HAP-1 (cell line): ENCODE measurements at regions not wholly inside any gene's neighbourhood (a gene's known extent, or its start where the extent isn't known, plus 50 kb on each side); places are given as distances from the start of the nearest gene placed in this dataset.

ENCODE experiments used
- DNase-seq, 2 experiments: peaks; one replicate each; pipeline ENCODE4 v3.0.0-alpha.2; 2016 to 2020; ENCODE audit warnings: low spot score in 2 of 2
- H3K27me3 ChIP-seq: fragments of 250-450 bp; sonication (Bioruptor Pico); 2 replicates; pipeline ENCODE4 v1.5.1; 2020; ENCODE audit warnings: low read depth, mild to moderate bottlenecking, moderate library complexity
- H3K36me3 ChIP-seq: fragments of 250-450 bp; sonication (Bioruptor Pico); replicated peaks from 2 replicates; pipeline ENCODE4 v1.5.1; 2020; ENCODE audit warnings: mild to moderate bottlenecking
- H3K4me1 ChIP-seq: fragments of 250-450 bp; sonication (Bioruptor Pico); 2 replicates; pipeline ENCODE4 v1.5.1; 2020; ENCODE audit warnings: mild to moderate bottlenecking
- H3K4me3 ChIP-seq: fragments of 250-450 bp; sonication (Bioruptor Pico); 2 replicates; pipeline ENCODE4 v1.5.1; 2020; ENCODE audit warnings: mild to moderate bottlenecking, moderate library complexity
- H3K9me3 ChIP-seq: fragments of 250-450 bp; sonication (Bioruptor Pico); 2 replicates; pipeline ENCODE4 v1.5.1; 2020; ENCODE audit warnings: mild to moderate bottlenecking, moderate library complexity
- in situ Hi-C: fragments of 300-500 bp; cut with MboI; formaldehyde crosslinking; loops from 3 replicates; pipeline ENCODE4 v1.14.3; 2020; ENCODE audit warnings: low sequenced_read_pairs, inconsistent platforms, mixed read lengths

DNA sequence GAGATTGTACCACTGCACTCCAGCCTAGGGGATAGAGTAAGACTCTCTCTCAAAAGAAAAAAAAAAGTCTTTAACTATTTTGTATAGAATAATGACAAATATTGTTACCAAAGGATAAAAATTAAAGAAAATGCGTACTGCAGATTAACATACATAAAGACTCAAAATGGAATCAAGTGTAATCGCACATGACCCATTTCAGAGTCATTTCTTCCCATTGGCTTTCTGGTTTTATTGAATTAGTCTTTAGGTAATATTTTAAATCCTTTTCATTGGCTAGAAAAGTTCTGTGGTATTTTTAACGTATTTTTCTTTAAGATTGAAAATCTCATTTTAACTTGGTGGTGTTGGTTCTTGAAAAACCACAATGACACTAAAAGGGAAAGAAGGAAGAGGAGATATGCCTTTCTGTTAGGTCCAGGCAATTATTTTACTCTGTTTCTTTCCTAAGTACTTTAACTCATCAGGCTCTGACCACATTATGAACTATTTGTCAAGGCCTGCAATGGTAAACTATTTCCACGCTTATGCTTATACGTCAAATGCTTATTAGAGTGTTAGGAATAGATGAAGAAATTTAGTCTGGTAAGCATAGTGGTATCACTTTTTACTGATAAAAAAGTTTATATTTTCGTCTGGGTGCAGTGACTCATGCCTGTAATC is 52.3 kb downstream of the PLEKHG1 start:
- no peaks in the 10 kb centered on the region for H3K27me3 ChIP-seq
- no peaks in the 10 kb centered on the region for H3K9me3 ChIP-seq
- peaks cover 34% of the 10 kb centered on the region for H3K4me1 ChIP-seq
- no peak for DNase-seq
- H3K36me3 ChIP-seq = 0 out of 2 replicates have a peak, but pooled peaks cover 3% of the 10 kb centered on the region
- H3K4me3 ChIP-seq = no peak overlapping the region
- in situ Hi-C loops = no loop called here

DNA sequence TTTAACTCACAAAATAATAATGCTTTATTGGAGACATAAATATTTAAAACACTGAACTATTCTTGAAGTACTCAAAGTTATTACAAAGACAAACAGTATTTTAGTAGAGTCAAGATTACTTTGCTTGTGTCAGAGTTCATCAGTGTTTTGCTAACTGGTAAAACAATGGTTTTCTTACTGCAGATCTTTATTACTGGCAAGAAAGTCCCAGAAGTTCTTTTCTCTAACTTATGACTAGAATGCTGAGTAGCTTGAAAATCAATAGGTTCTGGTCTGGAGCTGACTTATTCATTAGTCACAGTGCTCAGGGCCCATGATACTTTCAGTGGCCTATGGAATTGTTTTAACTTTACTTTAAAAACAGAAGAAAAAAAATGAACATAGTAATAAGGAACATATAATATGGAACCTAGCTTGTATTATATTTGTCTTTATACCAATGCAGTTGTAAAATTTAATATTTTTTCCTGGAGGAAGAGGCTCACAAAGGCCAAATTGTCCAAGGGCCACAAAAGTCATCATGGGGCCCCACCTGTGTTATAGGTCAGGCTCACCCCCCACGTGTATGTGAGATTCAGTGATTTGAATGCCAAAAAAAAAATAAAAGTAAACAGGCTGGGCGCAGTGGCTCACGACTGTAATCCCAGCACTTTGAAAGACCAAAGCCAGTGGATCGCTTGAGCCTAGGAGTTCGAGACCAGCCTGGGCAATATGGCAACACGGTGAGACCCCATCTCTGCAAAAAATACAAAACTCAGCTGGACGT is 53.3 kb downstream of the PLEKHG1 start:
- no peaks in the 10 kb centered on the region for H3K27me3 ChIP-seq
- in situ Hi-C loops = no loop called here
- H3K4me1 ChIP-seq = peaks cover 29% of the 10 kb centered on the region
- no peak for DNase-seq
- no peaks in the 10 kb centered on the region for H3K9me3 ChIP-seq
- no peak overlapping the region for H3K4me3 ChIP-seq
- H3K36me3 ChIP-seq = 0 out of 2 replicates have a peak, but pooled peaks cover 3% of the 10 kb centered on the region

DNA sequence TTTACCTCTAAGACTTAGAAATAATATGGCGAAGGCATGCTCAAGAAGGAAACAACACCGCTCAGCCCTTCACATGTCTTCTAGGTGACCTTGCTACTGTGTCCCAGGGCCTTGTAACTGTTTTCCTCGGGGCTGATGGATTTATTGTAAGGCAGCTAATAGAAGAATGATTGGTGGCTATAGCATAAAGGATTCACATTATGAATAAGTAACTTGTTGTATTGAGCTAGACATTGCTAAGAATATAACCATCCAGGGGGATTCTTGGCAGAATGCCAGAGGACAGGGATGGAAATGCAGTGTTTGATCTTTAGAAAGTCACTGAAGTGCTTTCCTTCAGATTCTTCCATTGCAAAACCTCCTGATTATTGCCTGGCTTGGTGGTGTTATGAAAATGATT is 54.9 kb downstream of the PLEKHG1 start:
- Histone ChIP-seq H3K4me1 (peaks cover 30% of the 10 kb centered on the region), H3K4me3 (no peak overlapping the region), H3K36me3 (0 out of 2 replicates have a peak, but pooled peaks cover 3% of the 10 kb centered on the region), H3K27me3 (no peaks in the 10 kb centered on the region), H3K9me3 (no peaks in the 10 kb centered on the region)
- in situ Hi-C loops = no loop called here
- peak in 1 of 2 experiments; percentile 55 for DNase-seq

DNA sequence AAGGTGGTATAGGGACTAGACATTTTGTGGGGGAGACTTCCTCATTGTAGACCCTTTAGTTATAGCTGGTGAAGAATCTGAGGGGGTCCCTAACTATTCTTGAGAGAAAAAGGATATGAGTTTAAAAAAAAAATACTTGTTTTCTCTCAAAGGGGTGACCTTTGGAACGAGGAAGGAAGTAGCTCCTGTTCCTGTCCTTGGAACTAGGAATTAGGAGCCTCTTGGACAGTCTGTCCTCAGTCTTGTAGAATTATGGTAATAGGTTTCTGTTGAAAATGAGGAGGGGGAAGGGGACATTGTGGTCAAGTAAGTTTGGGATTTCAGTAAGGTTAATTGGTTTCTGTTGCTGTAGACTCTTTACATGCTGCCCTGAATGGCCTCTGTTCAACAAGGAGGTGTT is 56.5 kb downstream of the PLEKHG1 start:
- 0 out of 2 replicates have a peak, but pooled peaks cover 3% of the 10 kb centered on the region for H3K36me3 ChIP-seq
- no peak overlapping the region for H3K4me3 ChIP-seq
- in situ Hi-C loops = no loop called here
- no peak for DNase-seq
- H3K27me3 ChIP-seq = no peaks in the 10 kb centered on the region
- no peaks in the 10 kb centered on the region for H3K9me3 ChIP-seq
- peaks cover 24% of the 10 kb centered on the region for H3K4me1 ChIP-seq

DNA sequence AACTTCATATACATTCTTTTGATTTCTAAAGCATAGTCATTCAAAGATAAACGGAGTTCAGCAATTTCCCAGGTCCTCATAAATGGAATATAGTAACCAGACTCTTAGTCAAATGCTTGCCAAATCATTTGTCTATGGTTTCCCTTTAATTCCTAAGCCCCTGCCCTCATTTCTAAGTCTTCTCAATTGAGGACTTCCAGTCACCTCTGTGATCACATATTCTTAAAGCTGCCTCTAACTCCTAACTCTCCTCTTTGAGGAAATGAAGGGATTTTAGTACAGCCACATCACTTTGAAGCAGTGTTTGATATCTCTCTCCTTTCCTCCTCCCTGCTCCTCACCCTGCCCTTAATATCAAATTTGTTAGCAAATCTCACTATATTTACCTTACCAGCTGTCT is 58.7 kb downstream of the PLEKHG1 start:
- no peaks in the 10 kb centered on the region for H3K9me3 ChIP-seq
- peaks cover 16% of the 10 kb centered on the region for H3K4me1 ChIP-seq
- no peaks in the 10 kb centered on the region for H3K27me3 ChIP-seq
- no peak overlapping the region for H3K4me3 ChIP-seq
- in situ Hi-C loops = no loop called here
- H3K36me3 ChIP-seq = 0 out of 2 replicates have a peak, but pooled peaks cover 3% of the 10 kb centered on the region
- no peak for DNase-seq

DNA sequence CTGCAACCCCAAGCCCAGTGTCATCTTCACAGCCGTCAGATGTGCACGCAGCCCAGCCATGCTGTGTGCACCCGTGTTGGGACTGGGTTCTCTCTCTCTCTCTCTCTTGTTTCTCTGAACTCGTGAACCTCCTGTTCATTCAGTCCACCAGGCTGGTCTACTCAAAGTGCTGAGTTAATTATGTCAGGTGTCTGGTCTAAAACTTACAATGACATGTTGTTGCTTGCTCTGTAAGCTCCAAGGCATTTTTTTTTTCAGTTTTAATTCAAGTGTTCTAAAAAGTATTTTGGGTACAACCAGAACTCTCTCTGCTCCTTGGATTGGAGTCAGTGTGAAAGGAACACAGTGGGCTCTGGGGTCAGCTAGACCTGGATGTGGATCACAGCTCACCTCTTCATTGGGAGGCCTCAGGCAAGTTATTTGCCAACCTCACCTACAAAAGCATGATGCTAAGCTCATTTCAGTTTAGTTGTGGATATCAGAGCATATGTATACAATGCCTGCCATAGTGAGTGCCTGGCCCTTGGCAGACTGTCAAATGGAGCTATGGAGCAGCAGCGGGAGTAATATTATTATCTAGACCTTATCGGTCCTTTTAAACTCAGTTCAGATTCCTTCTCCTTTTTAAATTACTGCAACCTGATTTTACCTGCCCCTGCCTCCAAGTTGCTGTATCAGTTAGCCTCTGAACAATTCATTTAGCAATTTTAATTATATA is 59.5 kb downstream of the PLEKHG1 start:
- Histone ChIP-seq H3K27me3 (no peaks in the 10 kb centered on the region), H3K4me1 (peaks cover 16% of the 10 kb centered on the region), H3K4me3 (no peak overlapping the region), H3K9me3 (no peaks in the 10 kb centered on the region), H3K36me3 (no peaks in the 10 kb centered on the region)
- no peak for DNase-seq
- in situ Hi-C loops = no loop called here

DNA sequence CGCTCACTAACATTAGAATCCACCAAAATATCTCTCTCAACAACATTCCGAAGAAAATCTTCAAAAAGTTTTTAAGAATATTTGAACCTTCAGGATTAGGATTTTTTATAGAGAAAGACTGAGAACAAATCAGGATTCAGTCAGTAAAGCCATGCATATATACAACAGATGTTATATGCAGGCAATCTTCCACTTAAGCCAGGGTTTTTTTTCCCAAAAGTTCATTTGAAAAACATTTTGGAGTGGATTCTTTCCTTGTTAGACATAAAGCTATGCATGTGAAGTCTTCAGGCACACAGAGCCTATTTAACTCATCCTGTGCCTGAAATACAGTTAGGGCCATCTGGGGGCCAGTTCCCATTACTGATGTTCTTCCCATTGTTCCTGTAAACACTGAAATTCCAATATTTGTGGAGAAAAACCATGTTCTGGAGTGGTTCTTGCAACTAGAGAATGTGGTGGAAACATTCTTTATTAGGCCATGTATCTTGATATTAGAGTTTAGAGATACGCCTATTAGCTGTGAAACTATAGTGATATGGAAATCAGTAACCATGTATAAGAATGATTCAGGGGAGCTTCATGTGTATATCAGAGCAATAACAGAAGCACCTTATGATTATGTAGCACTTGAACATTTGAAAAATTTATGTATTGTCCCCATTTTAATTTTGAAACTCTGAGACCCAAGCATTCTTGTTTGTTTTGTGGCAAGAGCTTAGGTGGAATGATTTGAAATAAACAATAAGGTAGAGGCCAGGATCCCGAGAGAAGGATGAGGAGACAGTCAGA is 61.7 kb downstream of the PLEKHG1 start:
- Histone ChIP-seq H3K27me3 (no peaks in the 10 kb centered on the region), H3K4me3 (no peak overlapping the region), H3K9me3 (no peaks in the 10 kb centered on the region), H3K4me1 (peaks cover 9% of the 10 kb centered on the region), H3K36me3 (no peaks in the 10 kb centered on the region)
- in situ Hi-C loops = no loop called here
- no peak for DNase-seq

DNA sequence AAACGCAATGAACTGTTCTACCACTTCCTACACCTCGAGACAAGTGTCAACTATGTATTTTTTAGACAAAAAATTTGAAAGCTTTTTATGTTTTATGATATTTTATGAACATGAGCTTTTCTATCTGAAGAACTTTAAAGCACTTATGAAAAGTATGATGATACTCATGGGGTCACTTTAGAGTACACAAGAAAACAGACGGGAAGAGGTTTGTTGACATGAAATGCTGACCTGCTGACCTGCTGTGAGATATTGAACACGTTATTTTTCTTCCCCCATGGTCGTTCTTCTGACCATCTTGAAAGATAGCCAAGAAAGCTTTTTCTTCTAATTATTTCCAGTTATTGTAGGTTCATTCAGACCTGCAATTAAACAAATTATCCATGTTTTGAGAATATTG is 63.1 kb downstream of the PLEKHG1 start:
- H3K36me3 ChIP-seq = no peaks in the 10 kb centered on the region
- H3K4me3 ChIP-seq = no peak overlapping the region
- H3K27me3 ChIP-seq = no peaks in the 10 kb centered on the region
- DNase-seq = no peak
- peaks cover 18% of the 10 kb centered on the region for H3K4me1 ChIP-seq
- H3K9me3 ChIP-seq = no peaks in the 10 kb centered on the region
- in situ Hi-C loops = no loop called here

DNA sequence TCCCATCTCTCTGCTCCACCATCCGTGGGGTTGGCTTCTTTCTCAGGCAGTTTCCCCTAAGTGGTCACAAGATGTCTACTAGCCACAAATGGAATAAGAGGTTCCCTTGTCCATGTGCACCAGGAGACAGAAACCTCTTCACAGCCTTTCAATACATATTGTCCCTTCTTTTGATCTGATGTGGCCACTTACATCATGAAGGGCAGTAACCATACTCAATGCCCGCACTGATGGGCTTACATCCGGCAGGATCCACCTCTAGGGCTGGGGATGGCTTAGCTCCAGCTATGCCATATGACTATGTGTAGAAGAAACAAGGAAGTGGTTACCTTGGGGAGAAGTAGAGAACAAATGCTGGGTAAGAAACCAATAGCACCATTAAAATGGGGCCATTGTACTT is 64.4 kb downstream of the PLEKHG1 start:
- no peak for DNase-seq
- Histone ChIP-seq H3K4me3 (no peak overlapping the region), H3K27me3 (no peaks in the 10 kb centered on the region), H3K4me1 (peaks cover 20% of the 10 kb centered on the region), H3K9me3 (no peaks in the 10 kb centered on the region), H3K36me3 (no peaks in the 10 kb centered on the region)
- in situ Hi-C loops = no loop called here

DNA sequence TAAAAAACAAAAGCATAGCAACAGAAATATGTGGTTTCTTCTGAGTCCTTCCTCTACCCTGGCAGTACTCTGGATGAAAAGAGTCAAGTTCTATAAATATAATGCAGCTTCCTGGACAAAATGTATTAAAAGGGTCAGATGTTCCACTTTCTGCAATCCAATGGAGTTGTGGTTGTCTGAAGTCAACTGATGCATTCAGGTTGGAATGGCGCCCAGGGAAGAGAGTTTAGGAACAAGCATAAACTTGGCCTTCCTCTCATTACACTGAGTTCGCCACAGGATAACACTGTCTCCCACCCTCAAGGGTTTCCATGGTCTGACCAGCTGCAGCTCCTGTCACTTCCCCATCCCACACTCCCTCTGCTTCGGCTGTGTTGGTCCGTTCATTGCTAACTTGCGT is 66.4 kb downstream of the PLEKHG1 start:
- no peaks in the 10 kb centered on the region; the same call in 1 of the 2 replicates for H3K36me3 ChIP-seq
- no peak for DNase-seq
- no peaks in the 10 kb centered on the region for H3K9me3 ChIP-seq
- H3K27me3 ChIP-seq = no peaks in the 10 kb centered on the region
- H3K4me1 ChIP-seq = peaks cover 27% of the 10 kb centered on the region
- in situ Hi-C loops = no loop called here
- no peak overlapping the region for H3K4me3 ChIP-seq

DNA sequence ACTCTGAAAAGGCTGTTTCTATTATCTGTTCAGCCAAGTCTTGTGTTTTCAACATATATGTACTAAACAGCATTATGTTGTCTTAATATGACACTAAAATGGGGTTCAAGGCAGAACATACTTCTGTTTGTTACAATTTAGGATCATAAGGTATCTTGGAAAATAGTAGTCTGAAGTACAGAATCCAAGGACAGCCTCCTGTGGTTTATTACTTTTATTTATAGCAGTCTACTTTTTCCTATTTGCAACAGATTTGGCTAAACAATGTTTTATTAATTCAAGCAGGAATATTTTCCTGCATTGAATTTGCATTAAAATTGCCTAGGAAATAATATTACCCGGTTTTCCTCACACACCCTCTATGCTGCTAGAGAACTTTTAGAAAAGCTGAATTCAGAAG is 67.7 kb downstream of the PLEKHG1 start:
- in situ Hi-C loops = no loop called here

DNA sequence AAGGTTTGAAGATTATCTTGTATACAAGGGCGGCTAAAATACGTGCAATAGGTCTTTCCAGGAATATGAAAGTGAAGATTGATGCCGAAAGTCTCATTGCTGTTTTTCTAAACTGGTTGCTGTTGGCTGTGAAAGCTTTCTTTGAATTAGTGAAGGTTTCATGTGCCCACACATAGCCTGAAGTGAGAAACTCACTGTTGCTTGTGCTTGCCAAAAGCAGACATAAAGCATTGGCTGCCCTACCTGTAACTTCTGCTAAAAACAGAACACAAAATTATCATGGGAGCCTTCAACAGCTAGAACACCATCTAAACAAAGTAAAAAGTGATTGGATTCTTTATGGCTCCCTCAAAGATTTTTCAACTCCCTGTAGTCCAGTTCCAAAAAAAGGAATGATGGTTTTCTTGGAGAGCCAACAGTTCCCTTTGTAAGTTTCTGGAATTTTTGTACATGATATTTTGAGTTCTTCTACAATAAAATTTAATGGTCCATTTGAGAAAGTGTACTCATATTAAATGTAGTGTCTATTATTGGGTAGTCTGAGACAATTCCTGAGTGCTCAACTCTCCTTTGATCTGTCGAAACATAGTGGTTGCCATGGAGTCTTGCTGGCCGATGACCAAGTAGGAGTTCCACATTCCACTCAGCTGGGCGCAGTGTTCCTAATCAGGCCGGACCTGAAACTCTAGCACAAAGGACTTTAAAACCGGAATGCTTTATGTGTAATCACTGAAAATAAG is 68.5 kb downstream of the PLEKHG1 start:
- Histone ChIP-seq H3K27me3 (no peaks in the 10 kb centered on the region), H3K4me3 (no peak overlapping the region), H3K36me3 (no peaks in the 10 kb centered on the region; the same call in 1 of the 2 replicates), H3K9me3 (no peaks in the 10 kb centered on the region), H3K4me1 (peaks cover 27% of the 10 kb centered on the region)
- peak; percentile 91 to 97 for DNase-seq
- in situ Hi-C loops = no loop called here

More for the DNA sequence above, 67.7 kb downstream of the PLEKHG1 start:
- DNase-seq = no peak
- no peaks in the 10 kb centered on the region for H3K27me3 ChIP-seq
- no peaks in the 10 kb centered on the region; the same call in 1 of the 2 replicates for H3K36me3 ChIP-seq
- H3K9me3 ChIP-seq = no peaks in the 10 kb centered on the region
- H3K4me1 ChIP-seq = peaks cover 27% of the 10 kb centered on the region
- no peak overlapping the region for H3K4me3 ChIP-seq

DNA sequence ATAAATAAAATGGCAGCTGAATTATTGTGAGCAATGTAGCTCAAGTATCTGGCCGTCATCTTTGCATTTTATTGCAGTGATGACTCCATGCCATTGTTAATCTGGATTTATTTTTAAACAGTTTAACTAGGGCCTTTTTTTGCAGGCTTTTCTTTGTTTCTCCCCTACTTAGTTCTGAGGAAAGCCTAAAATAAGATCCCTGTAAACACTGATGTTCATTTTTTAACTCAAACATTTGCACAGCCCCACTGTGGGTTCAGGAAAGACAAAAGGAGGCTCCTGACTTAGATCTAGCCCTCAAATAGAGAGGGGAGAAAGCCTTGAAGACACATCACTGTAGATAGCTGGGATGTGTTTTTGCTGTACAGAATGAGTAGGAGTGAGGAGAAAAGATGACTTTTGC is 69.2 kb downstream of the PLEKHG1 start:
- no peaks in the 10 kb centered on the region for H3K9me3 ChIP-seq
- in situ Hi-C loops = no loop called here
- DNase-seq = peak; percentile 28 to 79
- H3K27me3 ChIP-seq = no peaks in the 10 kb centered on the region
- peaks cover 27% of the 10 kb centered on the region for H3K4me1 ChIP-seq
- no peaks in the 10 kb centered on the region; the same call in 1 of the 2 replicates for H3K36me3 ChIP-seq
- H3K4me3 ChIP-seq = no peak overlapping the region
